ENCODE measurements at regions not wholly inside any gene's neighbourhood (a gene's known extent, or its start where the extent isn't known, plus 50 kb on each side); places are given as distances from the start of the nearest gene placed in this dataset.
"Not testable (repeated sequence)": the region's sequence is repeated elsewhere in the genome, so short reads cannot be mapped to it uniquely, and the experiment has no call there.

DNA sequence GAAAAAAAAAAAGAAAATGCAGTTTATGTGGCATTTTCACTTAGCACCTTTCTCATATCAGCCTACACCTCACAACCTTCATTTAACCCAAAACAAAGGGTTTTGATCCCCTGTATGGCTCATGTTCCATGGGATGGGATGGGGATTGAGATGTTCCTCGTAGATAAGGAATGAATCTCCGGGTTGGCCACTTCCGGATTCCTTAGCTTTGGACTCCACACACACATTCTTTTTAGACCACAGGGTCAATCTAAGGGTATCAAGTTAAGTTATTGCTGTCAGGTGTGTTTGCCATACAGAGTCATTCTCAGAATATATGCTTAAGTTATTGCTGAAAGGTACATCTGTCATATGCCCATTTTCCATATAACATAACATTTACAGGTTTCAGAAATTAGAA, 301.4 kb upstream of the TGFBR2 start:
- no peak for DNase-seq

GRCh38 chr3:30306896-30307295, 299.5 kb upstream of the TGFBR2 start:
- DNase-seq = no peak

GRCh38 chr3:30307372-30307950, 298.9 kb upstream of the TGFBR2 start:
- DNase-seq = no peak

DNA sequence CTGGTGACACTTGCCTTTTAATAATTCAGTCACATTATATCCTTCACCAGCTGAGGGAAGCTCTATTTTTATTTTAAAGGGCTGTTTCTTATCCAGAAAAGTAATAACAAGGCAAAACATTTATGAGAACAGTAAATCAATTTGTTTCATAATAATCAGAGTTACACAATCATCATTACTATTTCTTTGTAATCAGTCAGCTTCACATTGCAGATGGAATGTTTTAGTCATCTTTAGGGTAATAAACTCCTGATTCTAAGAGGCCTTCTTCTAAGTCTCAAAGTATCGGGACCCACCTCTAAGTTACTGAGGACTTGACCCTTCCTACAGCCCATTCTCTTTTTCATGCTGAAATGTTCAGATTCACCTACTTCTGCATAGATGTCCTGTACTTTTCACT, 298.3 kb upstream of the TGFBR2 start:
- no peak for DNase-seq

DNA sequence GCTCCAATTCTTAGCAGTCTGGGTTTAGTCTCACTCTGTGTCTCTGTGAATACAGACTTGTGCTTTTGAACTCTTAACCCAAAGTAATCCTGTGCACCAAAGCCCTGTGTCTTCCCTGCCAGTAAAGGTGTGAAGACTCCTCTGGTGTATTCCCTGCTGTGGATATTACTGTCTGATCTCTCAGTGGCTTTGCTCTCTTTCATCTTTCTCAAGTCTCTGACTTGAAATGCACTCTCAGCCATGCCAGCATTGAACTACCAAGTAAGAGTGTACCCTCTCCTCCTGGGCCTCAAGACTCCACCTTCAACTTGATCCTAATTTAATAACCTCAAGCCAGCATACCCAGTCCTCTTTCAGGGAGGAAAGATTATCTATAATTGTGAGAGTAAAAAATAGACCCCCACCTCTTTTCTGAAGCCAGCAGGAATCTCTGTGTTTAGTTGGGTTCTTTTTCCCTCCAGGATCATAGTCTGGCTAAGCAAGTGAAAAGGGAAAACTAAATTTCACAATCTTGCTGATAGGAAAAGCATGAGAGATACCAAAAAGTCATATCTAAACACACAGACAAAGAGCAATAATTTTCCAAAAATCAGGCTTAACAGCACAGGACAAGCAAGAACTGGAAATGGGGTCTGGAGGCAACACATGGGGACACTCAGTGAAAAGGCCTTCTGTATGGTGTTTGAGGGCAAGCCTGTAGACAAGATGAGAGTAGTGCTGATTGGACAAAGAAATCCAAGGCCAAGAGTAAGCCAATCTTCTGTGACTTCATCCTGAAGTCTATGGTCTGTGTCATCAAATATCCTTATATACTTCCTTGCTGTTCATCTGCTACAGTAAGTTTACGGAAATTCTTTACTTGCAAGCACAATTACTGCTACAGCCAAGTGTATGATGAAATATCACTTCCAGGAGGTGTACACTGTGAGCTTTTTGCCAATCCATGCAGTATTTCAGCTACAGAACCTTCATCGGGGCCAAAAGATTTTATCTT, 296.1 kb upstream of the TGFBR2 start:
- no peak for DNase-seq

- DNase-seq = no peak
Measured at GRCh38 chr3:30311781-30312180, 294.6 kb upstream of the TGFBR2 start.

DNA sequence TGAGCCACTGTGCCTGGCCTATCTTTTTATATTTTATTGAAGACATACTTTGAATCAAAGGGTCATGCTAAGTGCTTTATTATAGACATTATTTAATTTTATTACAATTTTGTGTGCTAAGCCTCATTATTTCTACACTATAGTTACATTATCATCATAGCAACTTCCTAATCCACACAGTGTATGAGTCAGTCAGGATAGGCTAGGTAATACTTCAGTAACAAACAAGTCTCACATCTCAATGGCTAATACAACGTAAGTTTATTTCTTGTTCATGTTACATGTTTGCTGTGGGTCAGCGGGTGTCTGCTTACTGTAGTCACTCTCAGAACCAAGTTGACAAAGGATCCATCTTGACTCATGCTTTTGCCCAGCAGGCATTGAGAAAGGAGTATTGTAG, 292.6 kb upstream of the TGFBR2 start:
- no peak for DNase-seq

- DNase-seq = no peak
Measured at GRCh38 chr3:30314757-30315325, 291.6 kb upstream of the TGFBR2 start.

- DNase-seq = no peak
Measured at GRCh38 chr3:30315447-30315846, 291.0 kb upstream of the TGFBR2 start.

DNA sequence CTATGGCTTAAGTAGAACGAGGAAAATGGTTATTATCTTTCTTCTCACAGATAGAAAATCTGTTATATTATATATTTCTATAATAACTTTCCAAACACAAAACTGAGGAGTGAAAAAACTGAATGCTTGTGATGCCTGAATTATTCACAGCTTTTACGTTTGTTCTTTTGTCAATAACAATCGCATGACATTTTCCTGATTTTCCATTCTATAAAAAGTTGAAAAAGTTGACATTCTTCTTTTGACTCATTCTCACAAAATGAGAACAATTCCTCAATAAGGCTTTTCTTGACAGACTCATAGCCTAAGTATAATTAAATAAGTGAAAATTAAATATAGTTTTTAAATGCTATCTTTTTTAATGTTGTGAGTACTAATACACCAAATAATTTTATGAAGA, 288.8 kb upstream of the TGFBR2 start:
- DNase-seq = no peak

- DNase-seq = no peak
Measured at GRCh38 chr3:30318110-30318509, 288.3 kb upstream of the TGFBR2 start.

DNA sequence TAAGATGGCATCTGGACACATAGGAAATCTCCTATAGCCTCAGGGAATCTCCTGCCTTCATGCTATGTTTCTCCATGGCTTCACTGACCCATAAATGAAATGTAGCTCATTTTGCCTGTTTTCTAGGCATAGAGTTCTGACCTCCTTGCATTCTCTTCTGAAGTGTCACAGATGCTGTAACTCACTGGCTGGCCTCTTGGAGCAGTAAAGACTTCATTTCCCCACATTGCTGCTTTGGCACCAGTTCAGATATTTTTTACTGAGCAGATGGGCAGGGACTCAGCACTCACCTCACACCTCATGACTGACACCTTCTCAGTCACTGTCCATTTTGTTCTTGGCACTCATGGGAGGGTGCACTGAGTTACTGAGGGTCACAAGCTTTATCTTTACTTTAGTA, 286.7 kb upstream of the TGFBR2 start:
- peak; percentile 63 for DNase-seq

DNA sequence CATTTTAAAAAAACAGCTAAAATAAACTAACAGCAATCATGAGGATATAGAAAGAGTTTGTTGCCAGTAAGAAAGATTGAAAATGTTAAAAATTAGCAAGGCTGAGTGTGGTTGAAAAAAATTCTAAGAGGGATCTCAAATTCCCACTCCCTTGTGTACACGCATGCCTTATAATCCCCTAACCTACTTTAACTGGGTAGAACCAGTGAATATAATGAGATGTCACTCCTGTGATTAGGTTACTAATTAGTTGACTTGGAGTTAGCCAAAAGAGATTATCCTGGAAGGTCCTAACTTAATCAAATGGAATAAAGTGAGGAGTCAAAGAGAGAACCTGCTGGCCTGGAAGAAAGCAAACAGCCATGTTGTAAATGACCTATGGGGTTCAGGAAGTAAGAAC, 286.0 kb upstream of the TGFBR2 start:
- no peak for DNase-seq

DNA sequence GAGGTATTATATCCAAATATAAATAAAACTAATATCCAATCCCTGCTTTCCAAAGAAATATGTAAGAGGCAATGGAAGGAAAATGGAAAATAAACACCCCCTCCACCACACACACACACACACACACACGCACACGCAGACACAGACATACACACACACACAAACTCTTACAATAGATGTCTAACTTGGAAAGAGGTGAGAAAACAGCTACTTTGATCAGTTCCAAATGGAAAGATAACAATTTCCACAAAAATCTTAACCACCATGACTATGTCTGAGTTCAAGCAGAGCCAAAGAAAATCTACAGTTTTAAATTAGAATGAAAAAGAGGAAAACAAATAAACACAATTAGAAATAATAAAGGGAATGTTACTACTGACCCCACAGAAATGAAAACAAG, 285.3 kb upstream of the TGFBR2 start:
- DNase-seq = no peak

DNA sequence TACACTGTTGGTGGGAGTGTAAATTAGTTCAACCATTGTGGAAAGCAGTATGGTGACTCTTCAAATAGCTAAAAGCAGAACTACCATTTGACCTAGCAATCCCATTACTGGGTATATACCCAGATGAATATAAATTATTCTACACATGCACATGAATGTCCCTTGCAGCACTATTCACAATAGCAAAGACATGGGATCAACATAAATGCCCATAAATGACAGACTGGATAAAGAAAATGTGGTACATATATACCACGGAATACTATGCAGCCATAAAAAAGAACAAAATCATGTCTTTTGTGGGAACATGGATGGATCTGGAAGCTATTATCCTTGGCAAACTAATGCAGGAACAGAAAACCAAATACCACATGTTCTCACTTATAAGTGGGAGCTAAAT, 282.8 kb upstream of the TGFBR2 start:
- not testable (repeated sequence) for DNase-seq

- DNase-seq = peak; percentile 19
Measured at GRCh38 chr3:30324587-30324986, 281.8 kb upstream of the TGFBR2 start.

- not testable (repeated sequence) for DNase-seq
Measured at GRCh38 chr3:30327976-30328375, 278.4 kb upstream of the TGFBR2 start.

- DNase-seq = not testable (repeated sequence)
Measured at GRCh38 chr3:30328935-30329334, 277.5 kb upstream of the TGFBR2 start.

DNA sequence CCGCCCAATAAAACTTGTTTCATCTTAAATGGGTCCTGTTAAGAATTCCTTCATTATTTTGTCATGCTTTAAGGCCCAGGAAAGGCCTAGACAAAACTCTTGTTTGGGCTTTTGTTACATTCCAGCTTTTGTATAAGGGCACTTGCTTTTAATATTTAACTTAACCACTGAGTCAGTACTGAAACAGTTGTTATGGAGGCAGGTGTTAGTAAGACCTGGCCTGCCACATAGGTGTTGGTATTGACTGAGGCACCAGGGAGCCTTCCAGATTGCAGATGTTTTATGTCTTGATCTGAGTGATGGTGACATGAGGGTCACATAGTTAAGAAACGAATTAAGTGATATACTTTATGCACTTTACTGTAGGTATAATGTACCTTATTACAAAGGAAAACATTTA, 274.9 kb upstream of the TGFBR2 start:
- DNase-seq = no peak

DNA sequence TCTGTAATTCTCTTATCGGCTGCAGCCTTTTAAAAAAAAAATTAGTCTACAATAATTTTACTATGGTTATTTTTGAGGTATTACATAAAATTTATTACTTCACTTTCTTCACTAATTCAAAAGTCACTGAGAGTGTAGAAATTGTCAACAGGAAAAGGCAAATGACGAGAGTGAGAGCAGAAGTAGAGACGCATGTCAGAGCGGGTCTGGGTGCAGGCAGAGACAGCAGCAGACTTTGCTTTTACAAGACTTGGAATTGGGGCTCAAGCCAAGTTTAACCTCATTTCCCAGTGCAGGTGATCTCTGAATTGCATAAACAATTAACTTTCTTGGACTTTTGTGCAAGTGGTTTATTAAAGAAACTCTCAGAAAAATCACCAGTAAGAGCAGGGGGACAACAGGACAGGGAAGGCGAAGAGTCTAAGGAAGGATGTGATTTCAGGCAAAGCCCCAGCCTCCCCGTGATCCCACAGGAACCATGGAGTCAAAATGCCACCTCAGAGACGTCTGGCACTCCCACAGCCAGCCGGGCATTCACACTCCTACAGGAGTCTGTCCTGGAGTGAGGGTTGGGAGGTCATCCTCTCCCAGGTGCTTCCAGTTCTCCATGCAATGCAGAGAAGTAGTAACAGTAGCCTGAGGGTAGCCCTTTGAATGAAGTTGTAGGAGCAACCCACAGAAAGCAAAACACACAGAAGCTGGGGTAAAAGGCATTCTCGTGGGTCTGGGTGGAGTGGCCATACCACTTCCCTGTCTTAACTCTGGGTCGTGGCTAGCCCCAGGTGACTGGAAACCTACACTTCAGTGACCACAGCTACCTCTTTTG, 274.0 kb upstream of the TGFBR2 start:
- DNase-seq = peak; percentile 36

GRCh38 chr3:30333143-30333542, 273.3 kb upstream of the TGFBR2 start:
- no peak for DNase-seq

- DNase-seq = no peak
Measured at GRCh38 chr3:30333903-30334302, 272.5 kb upstream of the TGFBR2 start.

- DNase-seq = no peak
Measured at GRCh38 chr3:30340500-30340899, 265.9 kb upstream of the TGFBR2 start.

All from dermis blood vessel endothelial cell (primary cell).